ENCODE measurements at regions not wholly inside any gene's neighbourhood (a gene's known extent, or its start where the extent isn't known, plus 50 kb on each side); places are given as distances from the start of the nearest gene placed in this dataset.
"Not testable (repeated sequence)": the region's sequence is repeated elsewhere in the genome, so short reads cannot be mapped to it uniquely, and the experiment has no call there.

DNA sequence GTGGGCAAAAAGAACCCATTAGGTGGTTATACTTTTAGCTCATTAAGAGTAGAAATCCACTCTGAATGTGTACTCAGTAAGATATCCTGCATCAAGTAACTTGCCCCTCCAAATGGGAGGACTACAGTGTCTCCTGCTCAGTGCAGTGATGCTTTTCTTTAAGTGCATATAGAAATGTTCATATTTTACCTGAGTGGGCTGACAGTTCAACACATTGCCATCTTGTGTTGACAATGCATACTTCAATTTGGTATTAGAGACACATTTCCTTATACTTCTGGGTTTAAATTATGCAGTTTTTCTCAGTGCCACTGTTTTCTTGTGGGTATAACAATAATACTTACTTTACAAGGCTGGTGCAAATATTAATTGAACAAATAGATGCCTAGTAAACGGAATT, 318.6 kb upstream of the TMPRSS15 start:
- DNase-seq = no peak

DNA sequence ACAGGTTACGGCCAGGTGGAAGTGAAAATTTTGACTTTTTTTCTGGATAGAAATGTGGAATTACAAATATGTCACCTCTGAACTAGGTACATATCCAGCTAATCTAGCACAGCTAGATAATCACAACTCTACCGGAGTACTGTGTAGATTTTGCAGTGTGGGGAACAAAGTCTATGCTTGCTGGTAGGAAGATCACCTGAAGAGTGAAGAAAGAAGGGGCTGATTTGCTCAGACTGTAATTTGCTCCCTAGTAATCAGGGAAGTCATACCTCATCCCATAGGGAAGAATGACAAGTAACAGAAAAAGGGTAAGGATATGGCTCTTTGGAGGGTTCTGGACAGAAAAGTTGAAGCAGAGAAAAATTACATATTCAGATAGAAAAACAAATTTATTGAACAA, 319.6 kb upstream of the TMPRSS15 start:
- no peak for DNase-seq

DNA sequence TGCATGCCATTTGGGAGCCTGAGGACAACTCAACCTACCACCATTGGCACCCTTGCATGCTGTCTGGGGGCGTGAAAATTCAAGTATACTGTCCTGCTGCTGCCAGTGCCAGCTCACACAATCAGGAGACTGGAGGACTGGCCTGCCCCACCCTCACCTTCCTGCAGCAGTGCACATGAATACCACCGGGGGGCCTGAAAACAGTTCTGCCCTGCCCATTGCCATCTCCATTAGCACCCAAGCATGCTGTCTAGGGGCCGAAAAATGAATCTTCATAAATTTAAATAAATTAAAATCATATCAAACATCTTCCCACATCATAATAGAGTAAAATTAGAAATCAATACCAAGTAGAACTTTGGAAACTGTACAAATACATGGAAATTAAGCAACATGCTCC, 322.1 kb upstream of the TMPRSS15 start:
- no peak for DNase-seq

- no peak for DNase-seq
These were observed 338.4 kb upstream of the TMPRSS15 start for GRCh38 chr21:18741954-18742353.

- DNase-seq = no peak
These were observed 339.9 kb upstream of the TMPRSS15 start for GRCh38 chr21:18743531-18743930.

DNA sequence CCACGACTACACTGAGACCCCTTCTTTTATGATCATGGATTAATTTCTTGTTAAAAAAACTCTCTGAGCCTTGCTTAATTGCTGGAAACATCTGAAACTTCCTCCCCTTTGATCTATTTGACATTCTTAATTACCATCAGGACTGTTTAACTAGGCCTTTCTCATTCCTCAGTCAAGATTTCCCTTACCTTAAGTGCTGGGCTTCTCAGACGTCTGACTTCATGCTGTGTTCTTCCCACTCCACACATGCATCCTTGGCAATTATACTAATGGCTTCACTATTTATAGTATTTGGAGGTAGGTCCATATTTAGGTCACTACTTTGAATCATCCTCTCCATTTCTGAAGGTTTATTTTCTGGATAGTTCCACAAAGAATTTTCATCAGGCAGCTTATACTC, 341.3 kb upstream of the TMPRSS15 start:
- DNase-seq = no peak

DNA sequence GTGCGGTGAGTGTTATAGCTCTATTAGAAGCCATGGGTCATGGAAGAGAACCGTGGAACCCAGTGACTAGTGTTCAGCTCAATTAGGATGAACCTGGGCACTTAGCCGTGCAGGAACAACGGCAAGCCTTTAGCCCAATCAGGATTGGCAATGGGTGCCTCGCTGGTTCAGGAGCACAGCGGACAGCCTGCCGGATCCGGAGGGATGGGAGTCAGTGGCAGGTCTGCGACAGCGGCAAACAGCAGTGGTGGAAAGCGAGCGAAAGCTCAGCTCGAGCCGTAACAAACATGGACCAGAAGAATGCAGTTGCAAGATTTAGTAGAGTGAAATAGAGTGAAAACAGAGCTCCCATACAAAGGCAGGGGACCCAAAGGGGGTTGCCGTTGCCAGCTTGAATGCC, 349.3 kb upstream of the TMPRSS15 start:
- DNase-seq = not testable (repeated sequence)

DNA sequence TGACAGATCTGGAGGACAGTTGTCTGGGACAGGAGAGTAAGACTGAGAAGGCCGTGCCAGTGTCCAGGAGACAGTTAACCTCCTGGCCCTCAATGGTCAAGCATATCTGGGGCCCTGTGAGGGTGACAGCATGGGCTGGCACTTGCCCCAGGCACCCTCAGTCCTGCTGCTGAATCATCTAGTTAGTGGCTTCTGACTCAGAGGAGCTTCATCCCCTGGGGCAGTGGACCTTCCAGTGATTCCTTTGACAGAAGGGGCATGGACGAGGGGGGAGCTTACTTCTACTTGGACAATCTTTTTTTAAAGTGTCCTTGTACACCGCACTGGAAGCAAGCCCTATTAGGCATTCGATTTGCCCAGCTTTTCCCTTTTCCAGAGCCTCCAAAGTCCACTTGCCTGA, 352.7 kb upstream of the TMPRSS15 start:
- DNase-seq = not testable (repeated sequence)

GRCh38 chr21:18759267-18759666, 355.7 kb upstream of the TMPRSS15 start:
- no peak for DNase-seq

DNA sequence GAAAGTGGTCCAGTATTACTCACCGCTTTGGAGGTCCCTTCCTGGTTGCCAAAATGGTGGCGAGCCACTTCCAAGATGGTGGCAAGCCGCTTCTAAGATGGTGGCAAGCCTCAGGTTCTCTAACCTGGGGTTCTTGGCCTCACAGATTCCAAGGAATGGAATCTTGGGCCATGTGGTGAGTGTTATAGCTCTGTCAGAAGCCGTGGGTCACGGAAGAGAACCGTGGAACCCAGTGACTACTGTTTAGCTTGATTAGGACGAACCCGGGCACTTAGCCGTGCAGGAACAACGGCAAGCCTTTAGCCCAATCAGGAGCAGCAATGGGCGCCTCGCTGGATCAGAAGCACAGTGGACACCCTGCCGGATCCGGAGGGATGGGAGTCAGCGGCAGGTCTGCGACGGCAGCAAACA, 356.2 kb upstream of the TMPRSS15 start:
- no peak for DNase-seq

DNA sequence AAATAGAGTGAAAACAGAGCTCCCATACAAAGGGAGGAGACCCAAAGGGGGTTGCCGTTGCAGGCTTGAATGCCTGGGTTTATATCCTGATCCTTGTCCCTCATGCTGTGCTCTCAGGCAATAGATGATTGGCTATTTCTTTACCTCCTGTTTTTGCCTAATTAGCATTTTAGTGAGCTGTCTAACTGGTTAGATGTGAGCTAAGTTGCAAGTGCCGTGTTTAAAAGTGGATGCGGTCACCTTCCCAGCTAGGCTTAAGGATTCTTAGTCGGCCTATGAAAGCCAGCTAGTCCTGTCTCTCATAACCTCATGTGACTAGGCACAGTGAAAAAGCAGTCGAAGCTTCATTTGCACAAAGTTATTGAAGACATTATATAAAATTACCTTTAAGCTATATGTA, 356.7 kb upstream of the TMPRSS15 start:
- no peak for DNase-seq

DNA sequence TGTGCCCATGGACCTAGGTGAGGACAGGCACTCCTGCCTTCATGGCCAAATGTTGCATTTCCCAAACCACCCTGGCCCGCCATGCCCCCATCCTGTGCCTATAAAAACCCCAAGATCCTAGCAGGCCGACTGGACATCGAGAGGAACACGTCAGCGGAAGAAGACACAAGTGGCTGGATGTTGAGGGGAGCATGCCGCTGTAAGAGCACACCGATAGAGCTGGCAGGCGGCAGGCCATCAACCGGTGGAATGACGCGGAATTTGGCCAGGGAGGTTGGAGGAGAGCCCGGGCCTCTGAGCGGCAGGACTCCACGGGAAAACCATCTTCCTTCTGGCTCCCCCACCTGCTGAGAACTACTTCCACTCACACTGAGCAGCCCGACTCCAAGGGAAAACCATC, 361.1 kb upstream of the TMPRSS15 start:
- DNase-seq = no peak

- no peak for DNase-seq
These were observed 366.0 kb upstream of the TMPRSS15 start for GRCh38 chr21:18769599-18769998.

- no peak for DNase-seq
These were observed 368.3 kb upstream of the TMPRSS15 start for GRCh38 chr21:18771845-18772380.

DNA sequence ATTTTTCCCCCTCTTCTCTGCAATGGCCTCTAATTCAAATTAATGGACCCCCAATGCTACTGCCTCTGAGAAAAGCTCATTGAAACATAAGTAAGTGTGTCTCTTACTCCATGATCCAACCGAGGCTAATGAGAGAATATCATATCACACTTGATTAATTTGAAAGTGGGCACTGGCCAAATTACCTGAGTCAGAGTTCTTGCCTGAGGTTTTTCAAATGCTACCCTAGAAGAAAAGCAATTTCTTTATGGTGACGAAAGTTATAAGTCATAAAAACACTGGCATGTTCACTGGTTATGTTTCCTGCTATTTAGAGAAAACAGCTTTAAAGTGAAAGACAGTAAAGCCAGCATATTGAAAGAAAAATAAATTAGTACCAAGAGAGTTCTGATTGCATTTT, 368.8 kb upstream of the TMPRSS15 start:
- no peak for DNase-seq

- no peak for DNase-seq
These were observed 369.3 kb upstream of the TMPRSS15 start for GRCh38 chr21:18772897-18773296.

DNA sequence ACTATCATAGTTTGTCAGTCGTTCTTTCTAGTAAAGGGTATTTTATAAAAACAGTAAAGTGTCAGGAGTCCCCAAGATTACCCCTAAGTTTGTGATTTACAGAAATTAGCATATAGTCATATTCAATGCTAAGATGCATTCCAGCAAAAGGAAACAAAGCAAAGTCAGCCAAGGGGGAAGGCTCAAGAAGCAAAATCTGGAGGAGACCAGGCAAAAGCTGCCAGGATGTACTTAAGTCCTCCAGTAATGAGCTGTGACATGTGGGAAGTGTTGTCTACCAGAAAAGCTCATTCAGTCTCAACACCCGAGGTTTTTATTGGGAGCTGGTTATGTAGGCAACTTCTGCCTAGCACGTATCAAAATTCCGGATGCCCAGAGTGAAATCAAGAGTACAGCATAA, 373.4 kb upstream of the TMPRSS15 start:
- DNase-seq = no peak

- DNase-seq = no peak
These were observed 379.1 kb upstream of the TMPRSS15 start for GRCh38 chr21:18782721-18783120.

DNA sequence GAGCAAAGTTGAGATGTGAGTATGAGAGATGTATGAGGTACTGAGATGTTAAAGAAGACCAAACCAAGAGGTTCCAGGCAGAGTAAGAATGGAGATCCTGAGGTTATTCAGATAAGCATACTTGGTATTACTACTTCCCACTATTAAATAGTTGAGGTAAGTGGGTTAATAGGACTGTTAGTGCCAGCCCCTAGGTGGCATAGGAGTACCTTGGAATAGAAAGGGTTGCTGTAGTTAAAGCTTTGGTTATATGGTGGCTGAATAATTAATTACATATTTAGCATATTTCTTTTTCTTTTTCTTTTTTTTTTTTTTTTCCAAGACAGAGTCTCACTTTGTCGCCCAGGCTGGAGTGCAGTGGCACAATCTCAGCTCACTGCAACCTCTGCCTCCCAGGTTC, 397.9 kb upstream of the TMPRSS15 start:
- no peak for DNase-seq

- DNase-seq = no peak
These were observed 400.0 kb upstream of the TMPRSS15 start for GRCh38 chr21:18803624-18804023.

DNA sequence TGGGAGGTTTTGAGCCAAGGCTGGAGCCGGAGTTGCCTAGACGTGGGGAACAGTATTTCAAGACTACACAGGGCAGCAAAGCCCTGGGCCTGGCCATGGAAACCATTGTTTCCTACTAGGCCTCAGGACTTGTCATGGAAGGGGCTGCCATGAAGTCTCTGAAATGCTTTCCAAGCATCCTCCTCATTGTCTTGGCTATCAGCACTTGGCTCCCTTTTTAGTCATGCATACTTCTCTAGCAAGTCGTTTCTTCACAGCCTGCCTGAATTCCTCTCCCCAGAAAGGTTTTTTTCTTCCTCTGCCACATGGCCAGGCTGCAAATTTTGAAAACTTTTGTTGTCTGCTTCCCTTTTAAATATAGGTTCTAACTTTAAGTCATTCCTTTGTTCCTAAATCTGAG, 406.6 kb upstream of the TMPRSS15 start:
- DNase-seq = no peak

- no peak for DNase-seq
These were observed 408.7 kb upstream of the TMPRSS15 start for GRCh38 chr21:18812308-18812707.

DNA sequence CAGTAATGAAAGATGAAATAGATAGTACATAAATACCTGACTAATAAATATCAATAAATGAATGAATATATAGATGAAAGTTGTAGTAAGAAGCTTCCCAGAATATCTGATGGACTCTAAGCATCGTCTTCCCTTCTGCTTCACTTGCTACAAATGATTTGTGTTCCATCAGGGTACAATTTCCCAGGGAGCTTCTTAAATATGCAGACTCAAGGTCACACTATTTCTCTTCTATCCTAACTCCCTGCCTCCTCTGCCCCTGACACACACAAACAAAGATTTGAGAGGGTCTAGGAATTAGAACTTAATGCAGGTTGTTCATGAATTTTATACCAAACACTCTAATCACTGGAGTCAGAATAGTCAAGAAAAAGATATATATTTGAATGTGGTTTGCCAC, 415.9 kb upstream of the TMPRSS15 start:
- no peak for DNase-seq

DNA sequence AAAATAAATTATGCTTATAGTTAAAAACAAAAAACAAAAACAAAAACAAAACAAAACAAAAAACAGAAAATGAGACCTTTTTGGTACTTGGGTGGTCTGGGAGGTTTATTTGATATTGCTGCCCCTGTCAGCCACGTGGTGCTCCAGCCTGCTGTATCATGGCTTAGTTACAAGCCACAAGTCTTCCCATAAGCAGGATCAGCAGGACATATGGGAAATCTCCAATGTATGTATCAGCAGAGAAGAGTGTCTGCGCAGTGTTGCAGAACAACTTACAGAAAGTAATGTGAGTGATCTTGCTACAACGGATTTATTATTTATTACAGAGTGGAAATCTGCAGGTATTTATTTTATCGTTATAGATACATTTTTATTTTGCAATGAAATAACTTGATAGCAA, 423.0 kb upstream of the TMPRSS15 start:
- DNase-seq = no peak

GRCh38 chr21:18831942-18832676, 428.5 kb upstream of the TMPRSS15 start:
- no peak for DNase-seq
